GM23248 (cell line): ENCODE measurements at regions not wholly inside any gene's neighbourhood (a gene's known extent, or its start where the extent isn't known, plus 50 kb on each side); places are given as distances from the start of the nearest gene placed in this dataset.

Experiments
- EZH2 ChIP-seq: fragments of 200-600 bp; sonication (generic); IDR thresholded peaks from 2 replicates; pipeline ENCODE4 v1.6.1; 2018; ENCODE audit warnings: antibody characterized with exemption, mild to moderate bottlenecking; ENCODE audit not compliant: insufficient read depth, poor library complexity, severe bottlenecking
- EZH2phosphoT487 ChIP-seq: fragments of 200-600 bp; sonication (generic); IDR thresholded peaks from 2 replicates; pipeline ENCODE4 v1.6.1; 2018; ENCODE audit warnings: antibody characterized with exemption, moderate library complexity, mild to moderate bottlenecking, low read depth; ENCODE audit not compliant: insufficient read depth

DNA sequence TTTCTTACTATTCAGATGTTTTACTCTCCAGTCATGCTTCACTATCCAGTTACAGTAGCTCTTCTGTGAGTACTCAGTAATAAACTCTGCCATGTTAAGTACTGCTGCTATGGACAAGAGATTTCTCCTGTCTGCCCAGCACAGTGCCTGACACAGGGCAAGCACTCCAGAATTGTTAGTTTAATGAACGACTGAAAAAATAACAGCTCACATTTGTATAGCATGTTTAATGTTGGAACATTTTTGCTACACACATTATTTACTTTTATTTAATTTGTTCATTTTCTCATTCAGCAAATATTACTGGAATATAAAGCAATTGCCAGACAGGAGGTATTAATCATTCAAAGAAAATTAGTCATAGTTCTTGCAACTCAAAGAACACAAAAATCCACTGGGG lies 142.6 kb upstream of the HMGN3 start:
- no peak for TF ChIP-seq EZH2
- TF ChIP-seq EZH2phosphoT487 = no peak
